ENCODE measurements at regions not wholly inside any gene's neighbourhood (a gene's known extent, or its start where the extent isn't known, plus 50 kb on each side); places are given as distances from the start of the nearest gene placed in this dataset.
A peak's percentile ranks its signal among the peaks of the same experiment; 100 is the strongest.
"Not testable (repeated sequence)": the region's sequence is repeated elsewhere in the genome, so short reads cannot be mapped to it uniquely, and the experiment has no call there.

GRCh38 chr6:65996096-65996495 lies 289.1 kb upstream of the EYS start:
- no peak for DNase-seq (ENCODE audit: low spot score)

GRCh38 chr6:65989676-65990075 lies 282.6 kb upstream of the EYS start:
- DNase-seq (ENCODE audit: low spot score) = no peak

GRCh38 chr6:65988006-65988405 lies 281.0 kb upstream of the EYS start:
- no peak for DNase-seq (ENCODE audit: low spot score)

- DNase-seq (ENCODE audit: low spot score) = no peak
Observed at GRCh38 chr6:65984089-65984488, 277.1 kb upstream of the EYS start.

GRCh38 chr6:65979120-65979519 lies 272.1 kb upstream of the EYS start:
- DNase-seq (ENCODE audit: low spot score) = peak; percentile 91

GRCh38 chr6:65971252-65971651 lies 264.2 kb upstream of the EYS start:
- not testable (repeated sequence) for DNase-seq (ENCODE audit: low spot score)

GRCh38 chr6:65964261-65964660 lies 257.2 kb upstream of the EYS start:
- DNase-seq (ENCODE audit: low spot score) = no peak

- DNase-seq (ENCODE audit: low spot score) = no peak
Observed at GRCh38 chr6:65955034-65955433, 248.0 kb upstream of the EYS start.

- no peak for DNase-seq (ENCODE audit: low spot score)
Observed at GRCh38 chr6:65948062-65948461, 241.0 kb upstream of the EYS start.

GRCh38 chr6:65943548-65943947 lies 236.5 kb upstream of the EYS start:
- DNase-seq (ENCODE audit: low spot score) = no peak

- DNase-seq (ENCODE audit: low spot score) = no peak
Observed at GRCh38 chr6:65943051-65943450, 236.0 kb upstream of the EYS start.

- DNase-seq (ENCODE audit: low spot score) = no peak
Observed at GRCh38 chr6:65938000-65938399, 231.0 kb upstream of the EYS start.

GRCh38 chr6:65935412-65935811 lies 228.4 kb upstream of the EYS start:
- no peak for DNase-seq (ENCODE audit: low spot score)

GRCh38 chr6:65933390-65933789 lies 226.4 kb upstream of the EYS start:
- DNase-seq (ENCODE audit: low spot score) = no peak

GRCh38 chr6:65927141-65927540 lies 220.1 kb upstream of the EYS start:
- DNase-seq (ENCODE audit: low spot score) = no peak

GRCh38 chr6:65924411-65924810 lies 217.4 kb upstream of the EYS start:
- no peak for DNase-seq (ENCODE audit: low spot score)

GRCh38 chr6:65922049-65922448 lies 215.0 kb upstream of the EYS start:
- DNase-seq (ENCODE audit: low spot score) = no peak

- DNase-seq (ENCODE audit: low spot score) = no peak
Observed at GRCh38 chr6:65908065-65908464, 201.0 kb upstream of the EYS start.

- DNase-seq (ENCODE audit: low spot score) = no peak
Observed at GRCh38 chr6:65903992-65904391, 197.0 kb upstream of the EYS start.

- no peak for DNase-seq (ENCODE audit: low spot score)
Observed at GRCh38 chr6:65900928-65901327, 193.9 kb upstream of the EYS start.

- no peak for DNase-seq (ENCODE audit: low spot score)
Observed at GRCh38 chr6:65896140-65896539, 189.1 kb upstream of the EYS start.

- no peak for DNase-seq (ENCODE audit: low spot score)
Observed at GRCh38 chr6:65876668-65877067, 169.6 kb upstream of the EYS start.

GRCh38 chr6:65852369-65852852 lies 145.4 kb upstream of the EYS start:
- no peak for DNase-seq (ENCODE audit: low spot score)

GRCh38 chr6:65830151-65830550 lies 123.1 kb upstream of the EYS start:
- no peak for DNase-seq (ENCODE audit: low spot score)

GRCh38 chr6:65819152-65819551 lies 112.1 kb upstream of the EYS start:
- no peak for DNase-seq (ENCODE audit: low spot score)

All from kidney capillary endothelial cell (primary cell).